A673 (cell line): ENCODE measurements at regions not wholly inside any gene's neighbourhood (a gene's known extent, or its start where the extent isn't known, plus 50 kb on each side); places are given as distances from the start of the nearest gene placed in this dataset.

Experiments
- EZH2 ChIP-seq: fragments of 200-600 bp; sonication (generic); IDR thresholded peaks from 2 replicates; pipeline ENCODE4 v1.6.1; 2017; ENCODE audit warnings: borderline replicate concordance, low read depth, mild to moderate bottlenecking, mixed read lengths, antibody characterized with exemption, low read length; ENCODE audit not compliant: poor library complexity, severe bottlenecking
- TF ChIP-seq, protein P1 (sequence below): fragments of 300-800, 200-600 bp; sonication (generic); conservative IDR thresholded peaks from 2 replicates; pipeline ENCODE4 v1.5.1; 2017; ENCODE audit warnings: low read depth, mild to moderate bottlenecking, antibody characterized with exemption, low read length, moderate library complexity, mixed read lengths

DNA sequence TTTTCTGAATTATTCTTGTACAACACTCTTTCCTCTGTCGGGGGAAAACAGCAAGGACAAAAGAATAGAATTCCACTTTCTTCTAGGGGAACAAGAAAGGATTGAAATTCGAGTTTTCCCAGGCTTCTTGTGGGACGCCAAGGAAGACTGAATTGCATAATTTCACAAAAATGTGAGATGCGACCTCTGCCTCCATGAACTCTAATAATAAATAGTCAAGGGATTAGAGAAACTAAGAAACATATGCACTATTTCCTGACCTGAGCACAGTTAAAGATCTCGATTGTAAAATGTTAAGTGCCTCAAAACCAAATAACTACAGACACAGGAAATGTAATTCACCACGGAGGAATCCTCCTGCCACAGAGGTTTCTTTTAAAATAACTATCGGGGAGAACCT lies 117.3 kb upstream of the MARK1 start:
- TF ChIP-seq, protein P1, sequence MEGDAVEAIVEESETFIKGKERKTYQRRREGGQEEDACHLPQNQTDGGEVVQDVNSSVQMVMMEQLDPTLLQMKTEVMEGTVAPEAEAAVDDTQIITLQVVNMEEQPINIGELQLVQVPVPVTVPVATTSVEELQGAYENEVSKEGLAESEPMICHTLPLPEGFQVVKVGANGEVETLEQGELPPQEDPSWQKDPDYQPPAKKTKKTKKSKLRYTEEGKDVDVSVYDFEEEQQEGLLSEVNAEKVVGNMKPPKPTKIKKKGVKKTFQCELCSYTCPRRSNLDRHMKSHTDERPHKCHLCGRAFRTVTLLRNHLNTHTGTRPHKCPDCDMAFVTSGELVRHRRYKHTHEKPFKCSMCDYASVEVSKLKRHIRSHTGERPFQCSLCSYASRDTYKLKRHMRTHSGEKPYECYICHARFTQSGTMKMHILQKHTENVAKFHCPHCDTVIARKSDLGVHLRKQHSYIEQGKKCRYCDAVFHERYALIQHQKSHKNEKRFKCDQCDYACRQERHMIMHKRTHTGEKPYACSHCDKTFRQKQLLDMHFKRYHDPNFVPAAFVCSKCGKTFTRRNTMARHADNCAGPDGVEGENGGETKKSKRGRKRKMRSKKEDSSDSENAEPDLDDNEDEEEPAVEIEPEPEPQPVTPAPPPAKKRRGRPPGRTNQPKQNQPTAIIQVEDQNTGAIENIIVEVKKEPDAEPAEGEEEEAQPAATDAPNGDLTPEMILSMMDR = no peak
- TF ChIP-seq EZH2 = no peak
